GM21423 (cell line): ENCODE measurements at regions not wholly inside any gene's neighbourhood (a gene's known extent, or its start where the extent isn't known, plus 50 kb on each side); places are given as distances from the start of the nearest gene placed in this dataset.
"Not testable (repeated sequence)": the region's sequence is repeated elsewhere in the genome, so short reads cannot be mapped to it uniquely, and the experiment has no call there.

Experiments
- ATAC-seq: cut with Tn5 transposase; IDR thresholded peaks from one replicate; pipeline ENCODE4 v1.9.1; 2021; ENCODE audit warnings: mild to moderate bottlenecking, moderate library complexity; ENCODE audit not compliant: unreplicated experiment

GRCh38 chr1:166763318-166763717 is 76.0 kb upstream of the POGK start:
- ATAC-seq: no peak

- no peak for ATAC-seq
These were observed 72.3 kb upstream of the POGK start for GRCh38 chr1:166766942-166767341.

DNA sequence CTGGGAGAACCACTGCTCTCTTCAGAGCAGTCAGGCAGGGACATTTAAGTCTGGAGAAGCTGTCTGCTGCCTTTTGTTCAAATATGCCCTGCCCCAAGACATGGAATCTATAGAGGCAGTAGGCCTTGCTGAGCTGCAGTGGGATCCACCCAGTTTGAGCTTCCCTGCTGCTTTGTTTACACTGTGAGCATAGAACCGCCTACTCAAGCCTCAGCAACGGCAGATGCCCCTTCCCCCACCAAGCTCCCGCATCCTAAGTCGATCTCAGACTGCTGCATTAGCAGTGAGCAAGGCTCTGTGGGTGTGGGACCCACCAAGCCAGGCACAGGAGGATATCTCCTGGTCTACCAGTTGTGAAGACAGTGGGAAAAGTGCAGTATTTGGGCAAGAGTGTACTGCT is 54.6 kb upstream of the POGK start:
- ATAC-seq: not testable (repeated sequence)

- ATAC-seq: no peak
These were observed 53.3 kb upstream of the POGK start for GRCh38 chr1:166785987-166786386.

DNA sequence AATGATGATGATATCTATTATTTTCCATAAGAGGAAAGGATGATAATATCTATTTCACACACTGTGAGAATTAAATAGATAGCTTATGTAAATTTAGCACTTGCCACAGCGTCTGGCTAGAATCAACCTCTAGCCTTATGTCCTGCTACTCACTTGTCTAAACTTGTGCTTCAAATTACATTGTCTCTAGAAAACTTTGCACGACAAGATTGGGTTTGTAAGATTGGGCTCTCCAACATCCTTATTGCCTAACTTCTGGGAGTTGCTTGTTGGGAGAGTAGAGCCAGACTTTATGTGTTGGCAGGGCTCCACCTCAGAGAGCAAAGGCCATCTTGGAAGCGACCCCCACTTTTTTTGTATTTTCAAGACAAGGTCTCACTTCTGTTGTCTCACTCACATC is 50.0 kb upstream of the POGK start:
- no peak for ATAC-seq
